Heart left ventricle (tissue), 16 donors: ENCODE measurements at regions not wholly inside any gene's neighbourhood (a gene's known extent, or its start where the extent isn't known, plus 50 kb on each side); places are given as distances from the start of the nearest gene placed in this dataset.

Experiments
- ATAC-seq, 4 donors: fragments of 200-7000 bp; cut with Tn5 transposase; one replicate each; pipeline ENCODE4 v1.9.1; 2020 to 2022; ENCODE audit warnings: moderate library complexity in 4 of 4, mild to moderate bottlenecking in 3 of 4, moderate number of reproducible peaks in 1 of 4
- DNase-seq, 5 donors: peaks; one replicate each; pipeline ENCODE4 v3.0.0-alpha.2; 2020
- H3K27ac ChIP-seq, 12 donors: fragments of 200-600 bp; sonication (generic) in 4 of 12; one replicate each; pipeline versions ENCODE4 v1.5.0 to v1.8.0; 2016 to 2022; ENCODE audit warnings: mild to moderate bottlenecking in 2 of 12
- H3K27me3 ChIP-seq, 9 donors: fragments of 200-600 bp; sonication (generic) in 2 of 9; one replicate each; pipeline versions ENCODE4 v1.5.1 to v1.8.0; 2016 to 2022; ENCODE audit warnings: mild to moderate bottlenecking in 3 of 9
- H3K36me3 ChIP-seq, 9 donors: fragments of 200-600 bp; sonication (generic) in 2 of 9; one replicate each; pipeline versions ENCODE4 v1.5.0 to v1.8.0; 2018 to 2022; ENCODE audit warnings: mild to moderate bottlenecking in 2 of 9
- H3K4me1 ChIP-seq, 12 donors: fragments of 200-600 bp; sonication (generic) in 4 of 12; one replicate each; pipeline versions ENCODE4 v1.5.0 to v1.8.0; 2016 to 2022; ENCODE audit warnings: mild to moderate bottlenecking in 3 of 12
- H3K4me3 ChIP-seq, 12 donors: fragments of 200-600 bp; sonication (generic) in 4 of 12; one replicate each; pipeline versions ENCODE4 v1.5.0 to v1.8.0; 2017 to 2022; ENCODE audit warnings: mild to moderate bottlenecking in 9 of 12, moderate library complexity in 4 of 12
- H3K9me3 ChIP-seq, 12 donors: fragments of 200-600 bp; sonication (generic) in 4 of 12; one replicate each; pipeline versions ENCODE4 v1.5.0 to v1.8.0; 2016 to 2022; ENCODE audit warnings: mild to moderate bottlenecking in 1 of 12
- CTCF ChIP-seq, 12 donors: fragments of 200-600 bp; sonication (generic) in 4 of 12; IDR thresholded peaks; one replicate each; pipeline versions ENCODE4 v1.5.0 to v1.8.0; 2018 to 2022; ENCODE audit warnings: antibody characterized with exemption in 12 of 12, mild to moderate bottlenecking in 5 of 12
- POLR2A ChIP-seq, 2 donors: fragments of 450-650 bp; IDR thresholded peaks; one replicate each; pipeline ENCODE4 v1.6.1; 2017; ENCODE audit warnings: antibody characterized with exemption in 2 of 2, mild to moderate bottlenecking in 2 of 2, moderate library complexity in 2 of 2
- WGBS, 4 donors: extraction: QIAGEN DNeasy Blood & Tissue Kit in 2 of 4; methylation state at CpG; one replicate each; pipeline versions ENCODE4 v1.1.5 to v1.1.7; 2013 to 2018; 5-methylcytosine and 5-hydroxymethylcytosine counted together
- intact Hi-C, 10 donors: fragments of 100-400 bp; cut with DNase I; formaldehyde crosslinking; loops; one replicate each; pipeline versions ENCODE4 v1.11.1 to v1.14.2; 2022
- donor health status: ischemic (EF 13 %, LVEDD 7.1; RV severe dilation, severe dysfunction).
- donor health status: healthy with polysubstance abuse.
- donor health status: DM: no; HTN: yes; CAD: no.
- donor health status: DM: no; HTN: no; CAD: no.
- donor health status: ischemic (EF 25% LVEDD 6.9; RV normal size, moderate dysfunction).
- donor health status: ischemic (EF 25% LVEDD 5.7; RV mildly dilated, moderate dysfunction).
- donor health status: healthy.
- donor health status: DM: yes; HTN: yes; CAD: no.
- donor health status: ischemic (EF 35%, LVEDD 5.7; RV mildly dilated, moderate dysfunction).
- donor health status: nonischemic (EF 11% LVEDD 7.7; RV severe dilation, severe dysfunction).
- donor health status: DM: yes; HTN: yes; CAD: no.
- donor health status: PGD.
- donor health status: ischemic (EF 29% LVEDD 5.4; RV normal size, mild dysfunction).
- donor health status: nonischemic (EF 23%, LVEDD 6.1; RV moderate dilation, normal function).

GRCh38 chr6:67248077-67248476 lies 1387.0 kb upstream of the ADGRB3 start:
- no peaks in the 10 kb centered on the region for H3K36me3 ChIP-seq
- intact Hi-C loops = no loop called here
- no peak overlapping the region for H3K4me3 ChIP-seq
- H3K4me1 ChIP-seq = no peaks in the 10 kb centered on the region
- no peak for ATAC-seq
- H3K27ac ChIP-seq = no peak overlapping the region
- WGBS, 4 donors = 79 to 86% (median 81%) methylated on average over 4 of the region's 4 CpGs
- no peaks in the 10 kb centered on the region for H3K27me3 ChIP-seq
- DNase-seq = peak in 1 of 5 donors; percentile 19
- H3K9me3 ChIP-seq = peaks cover 0 to 8% (median 0%) of the 10 kb centered on the region in 12 donors
- TF ChIP-seq POLR2A (IDR thresholded peaks at IDR 0.05) (no peak), CTCF (IDR thresholded peaks at IDR 0.05) (no peak)

- 81 to 88% (median 86%) methylated on average over 6 of the region's 6 CpGs for WGBS, 4 donors
- peaks cover 0 to 6% (median 0%) of the 10 kb centered on the region in 12 donors for H3K9me3 ChIP-seq
- intact Hi-C loops = no loop called here
- TF ChIP-seq CTCF (IDR thresholded peaks at IDR 0.05) = no peak
- no peak for TF ChIP-seq POLR2A (IDR thresholded peaks at IDR 0.05)
- H3K27ac ChIP-seq = no peak overlapping the region
- H3K4me3 ChIP-seq = no peak overlapping the region
- H3K36me3 ChIP-seq = no peaks in the 10 kb centered on the region
- no peaks in the 10 kb centered on the region for H3K4me1 ChIP-seq
- no peak for DNase-seq
- no peak for ATAC-seq
- no peaks in the 10 kb centered on the region for H3K27me3 ChIP-seq
These were observed 1391.0 kb upstream of the ADGRB3 start for GRCh38 chr6:67244037-67244436.

- H3K27ac ChIP-seq = no peak overlapping the region
These were observed 1397.8 kb upstream of the ADGRB3 start for GRCh38 chr6:67237277-67237676.

DNA sequence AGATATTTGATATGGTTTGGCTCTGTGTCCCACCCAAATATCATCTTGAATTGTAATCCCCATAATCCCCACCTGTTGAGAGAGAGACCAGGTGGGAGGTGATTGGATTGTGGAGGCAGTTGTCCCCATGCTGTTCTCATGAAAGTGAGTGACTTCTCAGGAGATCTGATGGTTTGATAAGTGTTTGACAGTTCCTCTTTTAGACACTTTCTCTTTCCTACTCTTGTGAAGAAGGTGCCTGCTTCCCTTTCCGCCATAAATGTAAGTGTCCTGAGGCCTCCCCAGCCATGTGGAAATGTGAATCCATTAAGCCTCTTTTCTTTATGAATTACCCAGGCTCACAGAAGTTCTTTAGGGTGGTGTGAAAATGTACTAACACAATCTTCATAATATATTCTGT lies 1404.0 kb upstream of the ADGRB3 start:
- WGBS, 4 donors = 82 to 95% (median 94%) methylated on average over 1 of the region's 1 CpG
- Histone ChIP-seq H3K9me3 (no peaks in the 10 kb centered on the region), H3K36me3 (no peaks in the 10 kb centered on the region), H3K27ac (no peak overlapping the region), H3K4me3 (no peak overlapping the region), H3K4me1 (no peaks in the 10 kb centered on the region), H3K27me3 (no peaks in the 10 kb centered on the region)
- no peak for ATAC-seq
- intact Hi-C loops = no loop called here
- no peak for TF ChIP-seq POLR2A (IDR thresholded peaks at IDR 0.05)
- no peak for DNase-seq

More at GRCh38 chr6:67237277-67237676, 1397.8 kb upstream of the ADGRB3 start:
- TF ChIP-seq CTCF (IDR thresholded peaks at IDR 0.05) (no peak), POLR2A (IDR thresholded peaks at IDR 0.05) (no peak)
- H3K9me3 ChIP-seq = peaks cover 0 to 6% (median 0%) of the 10 kb centered on the region in 12 donors
- H3K4me1 ChIP-seq = no peaks in the 10 kb centered on the region
- no peak overlapping the region for H3K4me3 ChIP-seq
- WGBS, 4 donors = 63 to 80% (median 66%) methylated on average over 1 of the region's 1 CpG
- intact Hi-C loops = no loop called here
- ATAC-seq = no peak
- DNase-seq = no peak
- H3K27me3 ChIP-seq = no peaks in the 10 kb centered on the region
- no peaks in the 10 kb centered on the region for H3K36me3 ChIP-seq

GRCh38 chr6:67224989-67225388 lies 1410.1 kb upstream of the ADGRB3 start:
- no peak for DNase-seq
- Histone ChIP-seq H3K36me3 (no peaks in the 10 kb centered on the region), H3K27ac (no peak overlapping the region), H3K4me1 (no peaks in the 10 kb centered on the region), H3K9me3 (no peaks in the 10 kb centered on the region), H3K27me3 (no peaks in the 10 kb centered on the region), H3K4me3 (no peak overlapping the region)
- WGBS, 4 donors = 42 to 53% (median 45%) methylated on average over 1 of the region's 1 CpG
- ATAC-seq = no peak
- intact Hi-C loops = no loop called here
- TF ChIP-seq CTCF (IDR thresholded peaks at IDR 0.05) = no peak
- no peak for TF ChIP-seq POLR2A (IDR thresholded peaks at IDR 0.05)
